ENCODE measurements at regions not wholly inside any gene's neighbourhood (a gene's known extent, or its start where the extent isn't known, plus 50 kb on each side); places are given as distances from the start of the nearest gene placed in this dataset.

DNA sequence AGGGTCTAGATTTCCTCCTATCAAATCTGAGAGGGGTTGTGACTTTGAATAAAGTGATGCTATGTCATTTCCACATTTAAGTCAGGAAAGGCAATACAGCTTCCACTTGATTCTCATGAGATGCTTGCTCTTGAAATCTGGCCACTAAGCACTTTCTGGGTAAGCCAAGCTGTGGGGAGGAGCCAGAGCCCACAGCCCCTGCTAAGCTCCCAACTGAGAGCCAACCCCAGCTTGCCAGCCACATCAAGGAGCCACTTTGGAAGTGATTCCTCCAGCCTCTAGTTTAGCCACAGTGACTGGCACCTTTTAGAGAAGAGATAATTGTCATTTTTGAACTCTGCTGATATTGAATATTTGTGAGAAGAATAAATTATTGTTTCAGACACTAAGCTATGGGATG lies 1441.5 kb upstream of the IGFBP7 start:
- DNase-seq: no peak

GRCh38 chr4:58543465-58543864 lies 1433.3 kb upstream of the IGFBP7 start:
- no peak for DNase-seq

GRCh38 chr4:58541926-58542325 lies 1431.7 kb upstream of the IGFBP7 start:
- DNase-seq: no peak

GRCh38 chr4:58522765-58523382 lies 1412.7 kb upstream of the IGFBP7 start:
- DNase-seq: no peak

GRCh38 chr4:58515226-58515625 lies 1405.0 kb upstream of the IGFBP7 start:
- no peak for DNase-seq

- DNase-seq: no peak
These were observed 1404.1 kb upstream of the IGFBP7 start for GRCh38 chr4:58514299-58514698.

GRCh38 chr4:58510652-58511051 lies 1400.5 kb upstream of the IGFBP7 start:
- no peak for DNase-seq

- DNase-seq: no peak
These were observed 1396.9 kb upstream of the IGFBP7 start for GRCh38 chr4:58507079-58507478.

- DNase-seq: peak; percentile 4
These were observed 1392.7 kb upstream of the IGFBP7 start for GRCh38 chr4:58502839-58503238.

DNA sequence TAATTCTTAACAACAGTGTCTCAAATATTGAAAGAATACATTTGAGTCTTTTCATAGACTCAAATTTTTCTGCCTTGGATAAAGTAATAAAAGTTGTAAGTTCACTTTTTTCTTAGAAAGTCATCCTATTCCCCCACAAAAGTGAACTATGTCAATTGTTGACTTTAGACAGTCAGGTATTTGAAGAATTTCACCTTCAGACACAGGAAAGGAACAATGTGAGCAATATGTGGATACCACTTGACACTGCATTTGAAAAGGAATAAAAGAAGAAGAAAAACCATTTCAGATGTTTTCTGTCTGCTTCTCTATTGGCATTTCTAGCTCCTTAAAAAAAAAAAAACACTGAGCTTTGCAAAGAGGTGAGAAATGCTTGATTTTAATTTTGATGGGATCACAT lies 1389.0 kb upstream of the IGFBP7 start:
- DNase-seq: no peak

- DNase-seq: no peak
These were observed 1381.4 kb upstream of the IGFBP7 start for GRCh38 chr4:58491620-58492019.

DNA sequence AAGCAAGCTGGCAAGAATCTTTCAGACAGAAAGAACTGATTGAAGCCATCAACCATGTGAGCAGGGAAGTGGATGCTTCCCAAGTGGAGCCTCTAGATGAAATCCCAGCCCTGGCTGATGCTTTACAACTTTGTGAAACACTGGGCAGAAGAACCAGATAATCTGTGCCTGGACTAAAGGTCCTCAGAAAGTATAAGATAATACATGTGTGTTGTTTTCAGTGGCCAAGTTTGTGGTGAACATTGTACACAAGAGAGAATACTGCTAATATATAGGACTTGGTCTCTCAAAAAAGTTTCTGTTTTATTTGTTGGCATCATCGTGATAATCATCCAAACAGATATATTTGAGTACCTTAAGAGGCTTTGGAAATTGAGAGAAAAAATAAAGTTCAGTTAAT lies 1367.8 kb upstream of the IGFBP7 start:
- no peak for DNase-seq

- DNase-seq: no peak
These were observed 1367.3 kb upstream of the IGFBP7 start for GRCh38 chr4:58477513-58477912.

DNA sequence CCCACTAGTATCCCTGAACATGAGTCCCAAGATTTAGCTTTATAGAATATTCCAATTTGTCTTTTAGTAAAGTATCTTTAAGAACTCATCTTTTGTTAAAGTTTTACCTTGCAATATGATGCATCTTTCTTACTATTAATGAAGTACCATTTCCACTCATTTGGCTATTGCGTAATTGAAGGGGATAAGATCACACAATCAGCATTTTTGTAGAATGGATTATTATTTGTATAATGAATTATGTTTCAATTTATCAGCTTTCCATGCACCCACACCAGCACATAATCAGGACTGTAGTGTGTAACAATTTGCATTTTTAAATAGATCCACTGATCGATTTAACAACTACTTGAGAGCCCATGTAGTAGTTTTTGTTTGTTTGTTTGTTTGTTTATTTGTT lies 1364.9 kb upstream of the IGFBP7 start:
- DNase-seq: no peak

GRCh38 chr4:58465031-58465430 lies 1354.8 kb upstream of the IGFBP7 start:
- no peak for DNase-seq

- no peak for DNase-seq
These were observed 1346.7 kb upstream of the IGFBP7 start for GRCh38 chr4:58456727-58457384.

- DNase-seq: no peak
These were observed 1343.8 kb upstream of the IGFBP7 start for GRCh38 chr4:58453956-58454355.

GRCh38 chr4:58451707-58452106 lies 1341.5 kb upstream of the IGFBP7 start:
- no peak for DNase-seq

- no peak for DNase-seq
These were observed 1325.7 kb upstream of the IGFBP7 start for GRCh38 chr4:58435871-58436270.

GRCh38 chr4:58413849-58414248 lies 1303.7 kb upstream of the IGFBP7 start:
- DNase-seq: no peak

DNA sequence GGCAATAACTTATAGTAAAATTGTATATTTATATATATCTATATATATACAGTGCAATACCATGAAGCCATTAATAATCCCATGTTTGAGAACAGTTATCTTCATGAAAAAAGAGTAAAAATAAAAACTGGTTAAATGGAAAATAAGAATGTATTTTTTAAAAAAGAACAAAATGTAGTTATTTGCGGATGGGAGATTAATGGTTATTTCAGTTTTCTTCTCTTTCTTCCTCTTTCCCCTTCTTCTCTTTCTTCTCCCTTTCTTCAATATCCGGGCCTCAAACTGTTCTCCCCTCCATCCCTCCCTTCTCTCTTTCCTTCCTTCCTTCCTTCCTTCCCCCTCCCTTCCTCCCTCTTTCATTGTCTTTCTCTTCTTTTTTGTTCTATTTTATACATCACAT lies 1301.7 kb upstream of the IGFBP7 start:
- no peak for DNase-seq

- DNase-seq: no peak
These were observed 1296.6 kb upstream of the IGFBP7 start for GRCh38 chr4:58406762-58407161.

- DNase-seq: no peak
These were observed 1258.0 kb upstream of the IGFBP7 start for GRCh38 chr4:58368221-58368620.

DNA sequence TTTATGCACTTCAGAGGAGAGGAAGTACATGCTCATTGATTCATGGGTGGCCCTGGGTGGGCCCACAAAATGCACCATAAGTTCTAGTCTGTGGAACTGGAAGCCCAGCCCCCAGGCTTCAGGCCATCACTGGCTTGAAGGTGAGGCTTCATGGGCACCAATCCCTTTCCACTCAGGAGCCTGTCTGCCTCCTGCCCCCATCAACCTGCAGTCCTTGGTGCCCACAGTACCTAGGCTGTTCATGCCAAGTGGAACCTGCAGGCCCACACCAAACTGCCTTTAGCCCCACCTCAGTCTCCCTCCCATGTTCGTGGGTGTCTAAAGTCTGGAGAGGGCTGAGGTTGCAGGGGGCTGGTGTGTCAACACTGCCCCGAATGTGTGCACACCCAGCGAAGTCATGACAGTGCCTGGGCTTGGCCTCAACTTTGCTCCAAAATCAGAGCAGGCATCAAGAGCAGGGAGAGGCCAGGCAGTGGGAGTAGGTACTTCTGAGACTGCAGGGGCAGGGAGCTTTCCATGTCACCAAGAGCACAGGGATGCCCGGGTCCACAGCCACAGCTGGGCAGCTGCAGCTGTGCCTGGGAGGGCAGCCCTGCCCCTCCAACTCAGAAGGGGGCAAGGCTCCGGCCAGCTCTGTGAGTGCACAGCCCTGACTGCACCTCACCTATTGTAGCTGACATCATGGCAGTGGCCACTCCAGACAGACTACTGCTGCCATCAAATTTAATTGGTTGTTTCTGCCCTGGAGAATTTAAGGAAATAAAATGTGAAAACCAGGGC lies 1250.4 kb upstream of the IGFBP7 start:
- DNase-seq: no peak

All from kidney glomerular epithelial cell (primary cell).